Erythroblast (primary cell): ENCODE measurements at regions not wholly inside any gene's neighbourhood (a gene's known extent, or its start where the extent isn't known, plus 50 kb on each side); places are given as distances from the start of the nearest gene placed in this dataset.

Experiments used
- GATA1 ChIP-seq: IDR thresholded peaks from 2 replicates; pipeline ENCODE4 v1.6.1; 2011; ENCODE audit warnings: low read depth, mild to moderate bottlenecking, control low read depth, low read length, moderate library complexity
- POLR2A ChIP-seq: IDR thresholded peaks from 2 replicates; pipeline ENCODE4 v1.6.1; 2011; ENCODE audit warnings: mild to moderate bottlenecking, low read length

DNA sequence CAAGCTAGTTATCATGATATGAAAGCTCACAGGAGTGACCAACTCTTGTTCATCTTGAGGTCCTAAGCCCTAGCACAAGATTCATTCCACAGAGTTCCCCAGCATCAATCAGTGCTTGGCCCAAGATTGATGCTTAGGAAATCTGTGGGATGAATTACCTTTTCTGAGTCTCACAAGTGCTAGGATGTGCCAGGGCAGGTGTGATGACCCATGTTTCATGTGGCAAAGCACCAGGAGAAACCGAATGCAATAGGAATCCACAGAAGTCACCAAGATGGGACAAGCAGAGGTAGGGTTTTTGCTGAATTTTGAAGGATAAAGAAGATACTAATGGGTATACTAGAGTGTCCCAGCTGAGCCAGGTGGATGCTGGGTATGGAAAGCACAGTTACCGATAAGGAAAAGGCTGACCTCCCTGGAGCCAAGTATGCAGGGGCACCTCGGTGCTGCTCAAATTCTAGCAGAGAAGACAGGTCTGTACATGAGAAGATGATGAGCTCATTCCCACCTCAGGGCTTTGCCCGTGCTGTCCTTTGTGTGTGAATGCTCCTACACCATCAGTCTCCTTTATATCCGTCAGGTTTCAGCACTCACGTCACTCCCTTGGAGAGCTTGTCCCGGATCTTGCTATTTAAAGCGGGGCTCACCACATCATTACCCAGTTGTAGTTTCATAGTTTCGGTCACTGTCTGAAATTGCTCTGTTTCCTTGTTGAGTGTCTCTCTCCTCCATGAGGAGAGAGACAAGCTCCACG, 168.9 kb upstream of the TSC22D1 start:
- TF ChIP-seq POLR2A (no peak), GATA1 (no peak)
